Right atrium auricular region (tissue), 2 donors: ENCODE measurements at regions not wholly inside any gene's neighbourhood (a gene's known extent, or its start where the extent isn't known, plus 50 kb on each side); places are given as distances from the start of the nearest gene placed in this dataset.

Experiments used
- DNase-seq: peaks from one replicate; pipeline ENCODE4 v3.0.0-alpha.2; 2019; ENCODE audit warnings: low spot score
- H3K27ac ChIP-seq, 2 donors: fragments of 200-600 bp; sonication (generic); 1 replicate in 1 of 2; 2 replicates in 1 of 2; pipeline ENCODE4 v1.5.1; 2016 to 2019
- H3K27me3 ChIP-seq, 2 donors: fragments of 200-600 bp; sonication (generic); one replicate each; pipeline versions ENCODE4 v1.5.1 to v1.6.0; 2017 to 2019
- H3K36me3 ChIP-seq: fragments of 200-600 bp; sonication (generic); one replicate; pipeline ENCODE4 v1.5.1; 2016
- H3K4me1 ChIP-seq, 2 donors: fragments of 200-600 bp; sonication (generic); one replicate each; pipeline versions ENCODE4 v1.5.1 to v1.6.0; 2017 to 2019
- H3K4me3 ChIP-seq, 2 donors: fragments of 200-600 bp; sonication (generic); 1 replicate in 1 of 2; 2 replicates in 1 of 2; pipeline ENCODE4 v1.5.1; 2017 to 2019; ENCODE audit warnings: mild to moderate bottlenecking in 1 of 2, moderate library complexity in 1 of 2
- H3K9me3 ChIP-seq, 2 donors: fragments of 200-600 bp; sonication (generic); one replicate each; pipeline ENCODE4 v1.5.1; 2019
- TF ChIP-seq, protein P1 (sequence below), 2 donors: fragments of 200-600 bp; sonication (generic); IDR thresholded peaks; one replicate each; pipeline ENCODE4 v1.5.1; 2019; ENCODE audit warnings: antibody characterized with exemption in 2 of 2

- H3K9me3 ChIP-seq = no peaks in the 10 kb centered on the region
- no peaks in the 10 kb centered on the region for H3K4me1 ChIP-seq
- TF ChIP-seq, protein P1, sequence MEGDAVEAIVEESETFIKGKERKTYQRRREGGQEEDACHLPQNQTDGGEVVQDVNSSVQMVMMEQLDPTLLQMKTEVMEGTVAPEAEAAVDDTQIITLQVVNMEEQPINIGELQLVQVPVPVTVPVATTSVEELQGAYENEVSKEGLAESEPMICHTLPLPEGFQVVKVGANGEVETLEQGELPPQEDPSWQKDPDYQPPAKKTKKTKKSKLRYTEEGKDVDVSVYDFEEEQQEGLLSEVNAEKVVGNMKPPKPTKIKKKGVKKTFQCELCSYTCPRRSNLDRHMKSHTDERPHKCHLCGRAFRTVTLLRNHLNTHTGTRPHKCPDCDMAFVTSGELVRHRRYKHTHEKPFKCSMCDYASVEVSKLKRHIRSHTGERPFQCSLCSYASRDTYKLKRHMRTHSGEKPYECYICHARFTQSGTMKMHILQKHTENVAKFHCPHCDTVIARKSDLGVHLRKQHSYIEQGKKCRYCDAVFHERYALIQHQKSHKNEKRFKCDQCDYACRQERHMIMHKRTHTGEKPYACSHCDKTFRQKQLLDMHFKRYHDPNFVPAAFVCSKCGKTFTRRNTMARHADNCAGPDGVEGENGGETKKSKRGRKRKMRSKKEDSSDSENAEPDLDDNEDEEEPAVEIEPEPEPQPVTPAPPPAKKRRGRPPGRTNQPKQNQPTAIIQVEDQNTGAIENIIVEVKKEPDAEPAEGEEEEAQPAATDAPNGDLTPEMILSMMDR (IDR thresholded peaks at IDR 0.05) = no peak
- no peak overlapping the region for H3K4me3 ChIP-seq
- H3K27me3 ChIP-seq = no peaks in the 10 kb centered on the region
- no peak overlapping the region for H3K27ac ChIP-seq
- H3K36me3 ChIP-seq = no peaks in the 10 kb centered on the region
- DNase-seq = no peak
These were observed 116.9 kb downstream of the TTLL2 start for GRCh38 chr6:167441715-167442206.

DNA sequence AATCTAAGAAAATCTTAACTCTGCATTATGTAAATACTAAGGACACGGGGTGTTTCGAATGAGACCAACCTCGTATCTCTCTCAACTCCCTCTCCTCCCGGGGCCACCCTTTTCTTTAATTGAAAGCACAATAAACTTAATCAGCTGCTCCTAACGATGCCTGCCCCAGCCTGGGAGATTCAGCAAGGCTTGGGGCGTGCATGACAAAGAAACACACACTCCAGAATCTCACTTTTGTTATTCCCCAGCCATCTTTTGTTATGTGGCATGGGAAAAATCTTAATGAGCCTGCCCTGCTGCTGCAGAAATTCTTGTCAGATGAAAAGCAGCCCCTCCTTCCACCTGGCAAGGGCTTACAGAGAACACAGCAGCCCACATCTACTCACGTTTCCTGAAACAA lies 117.4 kb downstream of the TTLL2 start:
- Histone ChIP-seq H3K36me3 (no peaks in the 10 kb centered on the region), H3K9me3 (no peaks in the 10 kb centered on the region), H3K4me1 (no peaks in the 10 kb centered on the region), H3K27me3 (no peaks in the 10 kb centered on the region), H3K27ac (no peak overlapping the region), H3K4me3 (no peak overlapping the region)
- TF ChIP-seq, protein P1 (IDR thresholded peaks at IDR 0.05) = no peak
- no peak for DNase-seq

- DNase-seq = no peak
- no peak overlapping the region for H3K27ac ChIP-seq
- H3K4me3 ChIP-seq = no peak overlapping the region
These were observed 118.2 kb downstream of the TTLL2 start for GRCh38 chr6:167442796-167443680.

DNA sequence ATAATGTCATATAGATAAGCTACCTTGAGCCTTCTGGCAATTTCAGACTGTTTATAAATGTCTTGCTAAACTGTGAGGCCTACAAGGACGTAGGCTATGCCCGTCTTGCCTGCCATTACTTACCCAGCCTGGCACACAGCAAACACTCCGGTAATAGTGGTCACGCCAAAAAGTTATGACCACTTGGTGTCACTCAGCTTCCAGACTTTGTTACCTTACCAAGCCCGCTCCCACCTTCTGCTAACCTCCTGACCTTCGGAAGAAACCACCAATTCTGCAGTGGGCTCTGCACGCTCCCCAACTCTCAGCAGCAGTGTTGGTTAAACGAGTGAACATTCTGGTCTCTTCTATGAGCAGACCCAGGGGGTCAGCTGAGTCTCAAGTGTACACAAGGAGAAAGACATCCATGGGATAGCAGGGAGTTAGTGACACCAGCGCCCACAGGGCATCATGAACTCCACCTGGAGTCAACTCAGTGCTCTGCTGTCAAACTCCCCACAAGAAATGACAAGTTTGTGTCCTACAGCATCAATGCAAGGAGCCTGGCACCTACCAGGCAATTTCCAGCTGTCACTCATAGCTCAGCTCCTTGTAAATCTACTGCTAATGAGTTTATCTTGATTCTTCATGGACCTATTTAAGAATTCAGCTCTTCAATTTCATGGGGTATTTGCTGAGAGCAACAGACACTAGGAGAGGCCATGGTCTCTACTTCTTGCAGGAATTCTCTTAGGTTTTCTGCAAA lies 119.9 kb downstream of the TTLL2 start:
- no peaks in the 10 kb centered on the region for H3K27me3 ChIP-seq
- H3K4me3 ChIP-seq = no peak overlapping the region
- H3K9me3 ChIP-seq = no peaks in the 10 kb centered on the region
- no peaks in the 10 kb centered on the region for H3K4me1 ChIP-seq
- TF ChIP-seq, protein P1 (IDR thresholded peaks at IDR 0.05) = no peak
- H3K36me3 ChIP-seq = no peaks in the 10 kb centered on the region
- no peak overlapping the region for H3K27ac ChIP-seq
- DNase-seq = peak; percentile 34

More at GRCh38 chr6:167442796-167443680, 118.2 kb downstream of the TTLL2 start:
- no peaks in the 10 kb centered on the region for H3K9me3 ChIP-seq
- H3K4me1 ChIP-seq = no peaks in the 10 kb centered on the region
- H3K27me3 ChIP-seq = no peaks in the 10 kb centered on the region
- no peaks in the 10 kb centered on the region for H3K36me3 ChIP-seq
- TF ChIP-seq, protein P1 (IDR thresholded peaks at IDR 0.05) = no peak

DNA sequence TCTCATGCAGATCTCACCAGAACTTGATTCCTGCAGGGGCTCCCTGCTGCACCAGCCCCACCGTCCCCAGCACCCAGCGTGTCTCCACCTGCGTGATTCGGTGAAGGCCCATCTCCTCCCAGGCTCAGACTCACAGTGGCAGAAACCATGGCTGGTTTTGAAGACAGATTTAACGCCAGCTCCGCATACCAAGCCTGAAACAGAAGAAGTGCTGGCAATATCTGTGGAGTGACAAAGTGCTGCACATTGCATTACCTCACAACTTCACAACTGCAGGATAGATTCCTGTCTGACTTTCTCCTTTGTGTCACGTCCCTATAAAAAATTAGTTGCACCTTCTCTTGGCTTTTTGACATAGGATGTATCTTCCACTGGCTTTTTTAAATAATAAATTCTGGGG lies 120.7 kb downstream of the TTLL2 start:
- Histone ChIP-seq H3K4me1 (no peaks in the 10 kb centered on the region), H3K36me3 (no peaks in the 10 kb centered on the region), H3K4me3 (no peak overlapping the region), H3K27ac (no peak overlapping the region), H3K27me3 (no peaks in the 10 kb centered on the region), H3K9me3 (no peaks in the 10 kb centered on the region)
- peak; percentile 30 for DNase-seq
- TF ChIP-seq, protein P1 (IDR thresholded peaks at IDR 0.05) = no peak
